Activated CD4-positive, CD25-positive, alpha-beta regulatory T cell treated with anti-CD3 and anti-CD28 coated beads, Interleukin-2, amount 50 U/mL, for 72 hours (primary cell): ENCODE measurements at regions not wholly inside any gene's neighbourhood (a gene's known extent, or its start where the extent isn't known, plus 50 kb on each side); places are given as distances from the start of the nearest gene placed in this dataset.

Experiments used
- DNase-seq: peaks from one replicate; pipeline ENCODE4 v3.0.0; 2021

DNA sequence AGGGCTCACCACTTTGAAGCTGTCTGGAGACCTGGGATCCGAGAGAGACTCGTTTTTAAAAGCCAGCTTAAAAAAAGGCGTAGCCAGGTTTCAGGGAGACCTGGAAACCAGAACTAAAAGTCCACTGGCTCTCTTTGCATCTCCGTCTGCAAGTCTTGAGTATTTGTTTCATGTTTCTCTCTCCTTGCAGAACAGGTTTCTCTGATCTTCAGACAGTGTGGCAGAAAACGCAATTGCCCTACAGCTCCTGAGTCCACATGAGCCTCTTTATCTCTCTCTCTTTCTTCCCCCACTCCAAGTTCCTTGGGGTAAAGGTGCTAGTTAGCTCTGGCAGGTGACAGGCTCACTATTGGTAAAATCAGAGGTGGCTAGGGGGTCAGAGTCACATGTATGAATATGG, 67.0 kb upstream of the AMPD3 start:
- DNase-seq: no peak

DNA sequence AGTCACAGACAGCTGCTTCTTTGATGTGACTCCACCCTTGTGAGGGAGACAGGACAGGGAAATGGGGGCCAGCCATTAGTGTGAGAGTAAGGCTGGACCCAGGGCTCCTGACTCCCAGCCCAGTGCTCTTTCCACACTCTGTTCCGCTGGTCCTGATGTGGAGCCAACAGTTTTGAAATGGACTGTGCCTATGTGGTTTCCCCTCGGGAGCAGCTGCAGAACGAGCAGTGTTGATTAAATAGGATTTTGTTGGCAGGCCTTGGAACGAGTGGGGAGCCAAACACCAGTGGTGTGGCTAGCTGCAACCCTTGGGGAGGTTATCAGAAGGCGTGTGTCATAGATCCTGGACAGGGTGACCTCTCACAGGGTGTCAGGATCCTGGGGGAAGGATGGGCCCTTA, 66.5 kb upstream of the AMPD3 start:
- DNase-seq: no peak

DNA sequence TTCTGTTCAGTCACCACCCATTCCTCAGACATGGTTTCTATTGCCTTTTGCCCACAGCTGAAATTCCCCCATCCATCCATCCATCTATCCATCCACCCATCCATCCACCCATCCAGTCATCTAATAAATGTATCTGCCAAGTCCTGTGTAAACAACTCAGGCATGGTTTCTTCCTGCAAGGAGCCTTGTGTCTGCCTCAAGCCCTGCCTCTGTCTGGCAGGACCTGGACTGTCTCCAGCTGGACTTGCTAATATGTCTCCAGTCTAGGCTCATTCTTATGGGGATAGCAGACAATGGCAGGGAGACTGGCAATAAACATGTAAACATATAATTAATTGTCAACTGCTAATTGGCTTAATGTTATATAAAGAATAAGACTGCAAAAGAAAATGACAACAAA, 64.7 kb upstream of the AMPD3 start:
- DNase-seq: no peak

DNA sequence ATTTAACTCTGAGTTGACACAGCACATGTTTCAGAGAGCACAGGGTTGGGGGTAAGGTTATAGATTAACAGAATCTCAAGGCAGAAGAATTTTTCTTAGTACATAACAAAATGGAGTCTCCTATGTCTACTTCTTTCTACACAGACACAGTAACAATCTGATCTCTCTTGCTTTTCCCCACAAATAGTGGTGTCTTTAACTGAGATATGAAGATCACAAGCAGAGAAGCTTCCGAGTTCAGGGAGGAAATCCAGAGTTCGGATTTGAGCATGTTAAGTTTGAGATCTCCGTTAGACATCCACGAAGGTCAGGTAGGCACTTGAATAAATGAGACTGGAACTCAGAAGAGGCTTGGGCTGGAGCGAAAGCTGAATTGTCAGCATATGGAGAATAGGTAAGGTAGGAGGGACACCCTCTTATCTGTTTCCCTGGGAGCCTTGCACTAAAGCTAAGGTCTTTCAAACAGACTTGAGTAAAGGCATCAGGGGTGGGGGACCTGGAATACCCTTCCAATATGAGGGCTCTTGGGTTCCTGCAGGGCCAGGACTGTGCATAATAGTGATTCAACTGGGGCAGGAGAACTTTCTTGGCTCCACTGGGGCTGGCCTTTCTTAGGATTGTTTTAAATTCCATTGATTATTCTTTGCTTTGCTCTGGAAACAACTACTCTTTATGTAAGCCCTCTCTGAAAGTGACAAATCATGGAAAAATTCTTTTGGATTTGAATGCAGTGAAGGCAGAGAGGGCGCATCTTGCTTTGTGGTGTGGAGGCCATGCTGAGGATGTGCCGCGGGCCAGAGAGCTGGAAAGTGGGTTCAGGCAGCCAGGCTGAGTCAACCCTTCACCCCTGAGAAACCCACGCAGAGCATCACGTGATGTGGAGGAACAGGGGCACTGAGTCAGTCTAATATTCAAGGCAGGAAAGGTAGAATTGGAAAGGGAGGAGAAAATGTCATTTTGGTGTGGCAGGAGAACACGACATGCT, 62.7 kb upstream of the AMPD3 start:
- DNase-seq: no peak

DNA sequence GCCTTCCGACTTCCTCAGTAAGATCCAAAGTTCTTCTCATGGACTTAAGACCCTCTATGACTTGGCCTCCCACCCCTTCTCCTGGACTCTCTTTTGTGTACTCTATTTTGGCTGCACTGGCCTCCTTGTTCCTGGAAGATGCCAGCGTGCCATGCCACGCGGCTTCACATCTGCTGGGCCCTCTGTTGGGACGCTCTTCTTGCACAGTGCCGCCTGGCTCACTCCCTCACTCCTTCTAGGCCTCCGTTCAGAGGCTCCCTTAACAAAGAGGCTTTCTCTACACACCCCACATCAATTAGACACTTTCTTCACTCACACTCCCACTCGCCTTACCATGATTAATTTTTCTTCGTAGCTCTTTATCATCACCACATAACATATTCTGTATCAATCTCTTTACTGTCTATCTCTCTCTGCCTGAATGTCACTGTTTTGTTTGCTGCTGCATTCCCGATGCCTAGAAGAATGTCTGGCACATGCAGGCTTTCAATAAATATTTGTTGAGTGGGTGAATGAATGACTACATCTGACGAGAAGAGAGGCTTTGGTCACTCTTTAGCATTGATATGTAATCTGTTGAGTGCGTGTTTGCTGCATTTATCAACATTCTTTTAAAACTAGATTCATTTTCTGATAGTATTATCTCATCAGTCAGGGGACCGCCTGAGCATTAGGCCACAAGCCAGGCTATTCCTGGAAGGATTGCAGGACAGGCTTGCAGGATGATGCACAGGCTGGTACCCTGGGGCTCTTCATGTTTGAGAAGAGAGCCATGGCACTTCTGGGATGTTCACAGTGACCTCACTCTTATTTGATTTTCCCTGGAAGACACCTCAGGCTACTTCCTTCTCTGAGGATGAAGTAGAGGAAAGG, 60.6 kb upstream of the AMPD3 start:
- no peak for DNase-seq

DNA sequence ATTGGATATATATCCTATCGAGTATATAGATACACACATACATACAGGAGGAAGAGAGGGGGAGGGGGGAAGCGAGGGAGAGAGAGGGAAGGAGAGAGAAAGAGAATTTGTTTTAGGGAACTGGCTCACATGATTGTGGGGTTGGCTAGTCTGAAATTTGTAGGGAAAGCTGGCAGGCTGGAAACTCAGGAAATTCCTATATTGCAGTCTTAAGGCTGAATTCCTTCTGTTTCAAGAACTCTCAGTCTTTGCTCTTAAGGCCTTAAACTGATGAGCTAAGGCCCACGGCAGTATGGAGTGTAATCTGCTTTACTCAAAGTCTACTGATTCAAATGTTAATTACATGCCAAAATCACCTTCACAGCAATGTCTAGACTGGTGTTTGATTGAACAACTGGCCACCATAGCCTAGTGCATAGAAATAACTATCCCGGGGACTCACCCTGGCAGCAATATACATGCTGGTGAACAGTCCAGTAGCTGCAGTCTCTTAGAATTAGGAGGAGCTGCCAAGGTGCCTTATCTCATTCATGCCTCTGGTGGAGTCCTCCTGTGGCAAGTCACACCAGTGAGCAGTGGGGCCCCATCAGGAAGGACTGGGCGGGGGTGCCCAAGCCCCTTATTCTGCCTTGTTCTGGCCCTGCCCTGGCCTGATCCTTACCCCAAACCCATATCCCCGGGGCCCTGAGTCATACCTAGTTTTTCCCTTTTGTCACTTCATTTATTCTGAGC, 59.7 kb upstream of the AMPD3 start:
- DNase-seq: no peak

DNA sequence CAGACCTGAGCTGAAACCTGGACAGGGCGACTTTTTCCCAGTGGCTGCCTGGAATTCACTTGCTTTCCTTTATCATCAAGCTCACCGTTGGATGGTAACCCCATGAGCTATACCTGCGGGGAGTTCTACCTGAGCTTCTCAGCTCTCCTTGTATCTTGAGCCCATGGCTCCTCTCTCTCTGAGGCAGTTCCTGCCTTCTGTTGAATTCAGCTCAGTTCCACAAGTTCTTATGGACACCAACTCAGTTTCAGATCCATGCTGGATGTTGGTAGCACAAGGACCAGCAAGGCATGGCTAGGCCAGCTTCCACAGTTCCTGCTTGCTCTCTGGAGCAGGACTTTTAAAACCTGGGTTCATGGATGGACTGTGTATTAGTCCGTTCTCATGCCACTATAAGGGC, 58.3 kb upstream of the AMPD3 start:
- DNase-seq: no peak

DNA sequence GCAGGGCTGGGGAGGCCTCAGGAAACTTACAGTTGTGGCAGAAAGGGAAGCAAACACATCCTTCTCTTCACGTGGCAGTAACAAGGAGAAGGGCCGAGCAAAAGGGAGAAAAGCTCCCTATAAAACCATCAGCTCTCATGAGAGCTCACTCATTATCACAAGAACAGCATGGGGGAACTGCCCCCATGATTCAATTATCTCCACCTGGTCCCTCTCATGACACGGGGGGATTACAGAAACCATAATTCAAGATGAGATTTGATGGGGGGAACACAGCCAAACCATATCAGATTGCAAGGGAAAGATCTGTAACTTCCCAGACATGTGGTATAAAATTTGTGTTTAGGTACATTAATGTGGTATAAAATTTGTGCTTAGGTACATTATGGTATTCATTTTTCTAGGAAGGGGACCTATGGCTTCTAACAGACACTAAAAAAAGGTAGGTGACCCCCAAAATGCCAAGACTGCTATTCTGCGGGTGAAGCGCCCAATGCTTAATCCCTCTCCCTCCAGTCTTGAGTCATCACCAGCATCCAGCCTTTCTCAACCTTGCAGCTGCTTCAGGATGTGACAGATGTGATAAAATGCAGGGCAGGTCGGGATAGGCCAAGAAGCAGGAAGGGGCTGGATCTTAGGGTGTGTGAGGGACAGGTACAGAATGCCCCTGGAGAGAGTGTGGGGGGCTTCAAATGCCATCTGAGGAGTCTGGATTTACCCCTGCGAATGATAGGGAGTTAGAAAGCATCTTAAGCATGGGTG, 57.7 kb upstream of the AMPD3 start:
- DNase-seq: no peak

DNA sequence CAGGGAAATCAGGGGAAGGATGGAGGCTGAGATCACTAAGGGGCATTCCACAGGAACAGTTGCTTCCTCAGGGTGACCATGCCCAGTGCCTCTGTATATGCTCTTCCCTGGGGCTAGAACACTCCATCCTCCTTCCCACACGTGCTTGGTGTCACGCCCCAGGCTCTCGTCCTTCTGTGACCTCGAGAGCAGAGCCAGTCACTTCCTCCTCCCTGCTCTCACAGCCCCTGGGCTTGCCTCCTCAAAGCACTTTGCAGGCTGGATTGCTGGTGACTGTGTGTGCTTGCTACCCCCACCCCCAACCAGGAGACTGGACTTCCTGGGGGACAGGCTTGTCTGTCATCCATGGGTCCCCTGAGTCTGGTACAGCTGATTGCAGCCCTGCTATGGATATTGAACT, 56.5 kb upstream of the AMPD3 start:
- DNase-seq: no peak

DNA sequence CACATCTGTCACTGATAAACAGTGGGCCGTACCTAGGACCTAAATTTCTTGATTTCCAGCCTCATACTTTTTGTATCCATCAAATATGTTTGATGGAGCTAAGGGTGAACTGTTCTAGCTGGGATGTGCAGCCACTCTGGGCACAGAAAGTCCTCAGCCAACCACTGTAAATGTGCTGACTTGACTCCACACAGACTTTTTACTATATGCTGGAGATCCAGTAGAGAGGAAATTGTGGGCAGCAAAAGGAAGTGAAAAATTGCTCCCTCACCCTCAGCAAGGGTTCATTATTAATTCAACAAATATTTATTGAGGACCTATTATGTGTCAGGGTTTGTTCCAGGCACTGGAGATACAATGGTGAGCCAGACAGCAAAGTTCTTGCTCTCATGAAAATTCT, 54.2 kb upstream of the AMPD3 start:
- no peak for DNase-seq

DNA sequence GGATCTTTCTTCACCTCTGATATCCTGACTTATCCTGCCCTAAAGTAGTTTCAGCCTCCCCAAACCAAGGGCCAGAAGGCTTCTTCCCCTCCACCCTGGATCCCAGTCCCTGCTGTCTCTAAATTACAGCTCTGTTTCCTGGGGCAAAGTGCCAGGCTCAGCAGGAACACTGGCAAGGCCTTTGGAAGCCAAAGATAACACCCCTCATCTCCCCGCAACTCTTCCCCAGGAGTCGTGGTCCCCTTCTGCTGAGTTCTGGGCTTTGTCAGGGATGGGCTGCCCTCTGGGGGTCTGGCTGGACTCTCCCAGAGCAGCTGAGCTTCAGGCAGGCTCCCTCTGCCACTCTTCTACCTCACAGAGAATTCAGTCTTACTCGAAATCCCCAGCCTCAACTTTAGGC, 53.8 kb upstream of the AMPD3 start:
- DNase-seq: no peak

DNA sequence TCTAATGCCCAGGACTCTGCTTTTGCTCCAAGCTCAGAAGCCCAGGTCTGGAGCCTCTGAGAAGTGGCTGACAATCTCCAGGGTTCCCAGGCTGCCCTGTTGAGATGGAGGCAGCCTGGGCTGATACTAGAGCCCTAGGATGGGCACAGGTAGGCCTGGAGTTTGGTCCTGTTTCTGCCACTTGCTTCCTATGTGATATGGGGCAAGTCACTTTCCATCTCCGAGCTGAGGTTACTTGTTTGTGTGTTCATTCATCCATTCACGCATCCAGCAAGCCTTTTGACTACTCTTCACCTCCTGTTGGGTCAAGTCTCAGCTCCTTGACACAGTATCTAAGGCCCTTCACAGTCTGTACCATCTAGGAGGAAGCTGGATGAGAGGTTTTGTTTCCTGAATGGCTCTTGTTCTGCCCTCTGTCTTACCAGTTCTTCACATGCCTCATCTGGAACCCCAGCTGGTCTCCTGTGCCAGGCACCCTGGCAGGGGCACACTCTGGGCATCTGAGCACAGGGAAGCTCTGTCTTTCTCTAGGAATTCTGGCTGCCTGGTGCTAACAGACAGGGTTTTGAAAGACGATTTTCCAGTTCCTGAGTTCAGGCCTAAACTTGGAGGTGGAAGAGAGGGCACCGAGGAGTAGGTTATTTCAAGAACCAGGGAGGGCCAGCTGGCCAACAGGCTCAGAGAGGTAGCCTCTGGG, 53.2 kb upstream of the AMPD3 start:
- DNase-seq: no peak
